HEK293 (cell line): ENCODE measurements at regions not wholly inside any gene's neighbourhood (a gene's known extent, or its start where the extent isn't known, plus 50 kb on each side); places are given as distances from the start of the nearest gene placed in this dataset.

Experiments
- CTCF ChIA-PET: fragments of 350-600 bp; formaldehyde crosslinking; extraction: SDS; loops from one replicate; lab custom pipeline; 2021; ENCODE audit warnings: antibody characterized with exemption; lab: Yijun Ruan, JAX
- POLR2A ChIA-PET: fragments of 300-600 bp; formaldehyde crosslinking; extraction: SDS; loops from one replicate; lab custom pipeline; 2020; ENCODE audit warnings: antibody characterized with exemption, inconsistent platforms; lab: Yijun Ruan, JAX
- H3K27ac ChIP-seq: fragments of 200-500 bp; sonication (Bioruptor generic); 2 replicates; pipeline ENCODE4 v1.5.1; 2014; ENCODE audit warnings: low read depth, low read length, control low read depth, inconsistent platforms; ENCODE audit errors: extremely low read depth
- H3K36me3 ChIP-seq, 2 experiments: fragments of 200-500 bp in 1 of 2; sonication (Bioruptor generic) in 1 of 2; 1 replicate in 1 of 2; 2 replicates in 1 of 2; pipeline ENCODE4 v1.5.1; 2014 to 2017; ENCODE audit warnings: inconsistent platforms in 2 of 2, low read length in 2 of 2; ENCODE audit not compliant: control insufficient read depth in 2 of 2, insufficient read depth in 1 of 2
- H3K4me1 ChIP-seq: fragments of 200-500 bp; sonication (Bioruptor generic); 2 replicates; pipeline ENCODE4 v1.5.1; 2014; ENCODE audit warnings: mild to moderate bottlenecking, low read length, inconsistent platforms; ENCODE audit not compliant: control insufficient read depth, insufficient read depth
- H3K4me3 ChIP-seq: 2 replicates; pipeline ENCODE4 v1.5.1; 2011; ENCODE audit warnings: low read depth, mild to moderate bottlenecking, control low read depth, low read length, moderate library complexity
- H3K9me3 ChIP-seq: fragments of 200-500 bp; sonication (Bioruptor generic); 2 replicates; pipeline ENCODE4 v1.5.1; 2014; ENCODE audit warnings: low read depth, low read length, inconsistent platforms; ENCODE audit not compliant: control insufficient read depth, insufficient read depth
- PBX3 ChIP-seq: sonication (generic); formaldehyde crosslinking; IDR thresholded peaks from 2 replicates; pipeline ENCODE4 v1.8.1; 2022; ENCODE audit warnings: mild to moderate bottlenecking, moderate library complexity, missing genetic modification reagents
- PRDM10 ChIP-seq: fragments of 450-650 bp; formaldehyde crosslinking; IDR thresholded peaks from 2 replicates; pipeline ENCODE4 v1.5.1; 2016; ENCODE audit warnings: missing biosample characterization, missing genetic modification characterization
- REPIN1 ChIP-seq: fragments of 450-650 bp; formaldehyde crosslinking; IDR thresholded peaks from 2 replicates; pipeline ENCODE4 v1.5.1; 2017; ENCODE audit warnings: missing biosample characterization, missing genetic modification characterization, low read depth
- YY1 ChIP-seq: fragments of 450-650 bp; formaldehyde crosslinking; IDR thresholded peaks from 2 replicates; pipeline ENCODE4 v1.5.1; 2018; ENCODE audit warnings: missing biosample characterization, missing genetic modification characterization
- ZBTB10 ChIP-seq: fragments of 450-650 bp; formaldehyde crosslinking; IDR thresholded peaks from 2 replicates; pipeline ENCODE4 v1.5.1; 2016; ENCODE audit warnings: missing biosample characterization, missing genetic modification characterization
- ZBTB44 ChIP-seq: fragments of 450-650 bp; IDR thresholded peaks from 2 replicates; pipeline ENCODE4 v1.5.1; 2018; ENCODE audit warnings: missing biosample characterization, mild to moderate bottlenecking, missing genetic modification characterization
- ZNF148 ChIP-seq: fragments of 450-650 bp; formaldehyde crosslinking; IDR thresholded peaks from 2 replicates; pipeline ENCODE4 v1.5.0; 2017; ENCODE audit warnings: missing biosample characterization, missing genetic modification characterization, borderline replicate concordance
- ZNF214 ChIP-seq: fragments of 450-650 bp; formaldehyde crosslinking; IDR thresholded peaks from 2 replicates; pipeline ENCODE4 v1.5.1; 2017; ENCODE audit warnings: missing biosample characterization, mild to moderate bottlenecking, missing genetic modification characterization, borderline replicate concordance
- ZNF404 ChIP-seq: fragments of 450-650 bp; formaldehyde crosslinking; IDR thresholded peaks from 2 replicates; pipeline ENCODE4 v1.5.1; 2017; ENCODE audit warnings: missing biosample characterization, missing genetic modification characterization
- ZNF600 ChIP-seq: fragments of 450-650 bp; formaldehyde crosslinking; IDR thresholded peaks from 2 replicates; pipeline ENCODE4 v1.5.1; 2016; ENCODE audit warnings: missing biosample characterization, missing genetic modification characterization
- ZNF621 ChIP-seq: fragments of 450-650 bp; formaldehyde crosslinking; IDR thresholded peaks from 2 replicates; pipeline ENCODE4 v1.5.1; 2017; ENCODE audit warnings: missing biosample characterization, missing genetic modification characterization
- ZNF629 ChIP-seq: fragments of 450-650 bp; formaldehyde crosslinking; IDR thresholded peaks from 2 replicates; pipeline ENCODE4 v1.5.1; 2017; ENCODE audit warnings: missing biosample characterization, missing genetic modification characterization
- ZNF645 ChIP-seq: fragments of 450-650 bp; formaldehyde crosslinking; IDR thresholded peaks from 2 replicates; pipeline ENCODE4; 2016; ENCODE audit warnings: missing biosample characterization, missing genetic modification characterization
- ZNF654 ChIP-seq: fragments of 450-650 bp; formaldehyde crosslinking; IDR thresholded peaks from 2 replicates; pipeline ENCODE4 v1.5.1; 2016; ENCODE audit warnings: low read depth, missing biosample characterization, missing genetic modification characterization
- ZNF677 ChIP-seq: fragments of 450-650 bp; IDR thresholded peaks from 2 replicates; pipeline ENCODE4 v1.5.0; 2018; ENCODE audit warnings: missing biosample characterization, mild to moderate bottlenecking, missing genetic modification characterization, moderate library complexity

- TF ChIP-seq ZBTB44, result no peak
Measured at GRCh38 chr9:135251331-135251761, 163.9 kb downstream of the OLFM1 start (continued).

- no peaks in the 10 kb centered on the region for H3K36me3 ChIP-seq
- no peaks in the 10 kb centered on the region for H3K9me3 ChIP-seq
- no peak overlapping the region for H3K4me3 ChIP-seq
- H3K27ac ChIP-seq, result no peak overlapping the region
- CTCF ChIA-PET, result interaction anchor here (0.7 to 1.1 kb wide), 2 partner anchors 160 to 162 kb away, joined by 3 to 6 read pairs; no protein-coding TSS in a partner anchor
- no peaks in the 10 kb centered on the region for H3K4me1 ChIP-seq
- POLR2A ChIA-PET, result no interaction called here
- TF ChIP-seq ZNF404, result no peak
- no peak for TF ChIP-seq YY1 (tag by site-specific recombination)
- no peak for TF ChIP-seq ZNF629 (tag by site-specific recombination)
Measured at GRCh38 chr9:135251996-135252760, 164.7 kb downstream of the OLFM1 start.

GRCh38 chr9:135252980-135253304 lies 165.5 kb downstream of the OLFM1 start:
- TF ChIP-seq ZNF600 (no peak), ZNF654 (no peak), ZNF677 (no peak), ZNF621 (tag by site-specific recombination) (no peak), REPIN1 (tag by site-specific recombination) (no peak), ZBTB10 (tag by site-specific recombination) (no peak), PBX3 (CRISPR knock-in tag) (no peak), ZNF645 (tag by site-specific recombination) (no peak), PRDM10 (tag by site-specific recombination) (no peak), ZNF214 (tag by site-specific recombination) (no peak), ZNF148 (no peak)
- TF ChIP-seq, all 188 proteins: peak for 0
- Histone ChIP-seq H3K9me3 (no peaks in the 10 kb centered on the region), H3K36me3 (no peaks in the 10 kb centered on the region), H3K4me1 (no peaks in the 10 kb centered on the region), H3K27ac (no peak overlapping the region), H3K4me3 (no peak overlapping the region)
- CTCF ChIA-PET, result interaction anchor here (1.1 kb wide), 1 partner anchor 160 kb away, joined by 6 read pairs; no protein-coding TSS in a partner anchor
- POLR2A ChIA-PET, result no interaction called here
